DMS114 treated with DMSO at 0.1 percent for 48 hours (cell line): ENCODE measurements at regions not wholly inside any gene's neighbourhood (a gene's known extent, or its start where the extent isn't known, plus 50 kb on each side); places are given as distances from the start of the nearest gene placed in this dataset.
"Not testable (repeated sequence)": the region's sequence is repeated elsewhere in the genome, so short reads cannot be mapped to it uniquely, and the experiment has no call there.

ENCODE experiments used
- DNase-seq: peaks from one replicate; lab custom pipeline; 2025; ENCODE audit not compliant: unreplicated experiment; lab: John Stamatoyannopoulos, UW

DNA sequence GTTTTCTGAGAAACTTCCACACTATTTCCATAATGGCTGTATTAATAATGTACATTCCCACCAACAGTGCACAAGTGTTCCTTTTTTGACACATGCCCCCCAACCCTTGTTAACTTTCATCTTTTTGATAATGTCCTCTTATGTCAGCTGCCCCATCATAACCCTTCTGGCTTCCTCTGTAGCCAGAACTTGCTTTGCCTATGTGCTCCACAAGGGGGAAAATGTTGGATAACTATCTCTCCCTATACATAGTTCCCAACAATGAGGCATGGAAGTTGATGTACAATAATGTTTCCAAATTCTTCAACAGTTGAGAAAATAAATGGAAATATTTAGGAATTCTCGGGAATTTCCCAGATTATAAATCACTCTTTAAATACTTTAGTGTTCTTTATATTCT, 142.9 kb downstream of the ASB9 start:
- no peak for DNase-seq

DNA sequence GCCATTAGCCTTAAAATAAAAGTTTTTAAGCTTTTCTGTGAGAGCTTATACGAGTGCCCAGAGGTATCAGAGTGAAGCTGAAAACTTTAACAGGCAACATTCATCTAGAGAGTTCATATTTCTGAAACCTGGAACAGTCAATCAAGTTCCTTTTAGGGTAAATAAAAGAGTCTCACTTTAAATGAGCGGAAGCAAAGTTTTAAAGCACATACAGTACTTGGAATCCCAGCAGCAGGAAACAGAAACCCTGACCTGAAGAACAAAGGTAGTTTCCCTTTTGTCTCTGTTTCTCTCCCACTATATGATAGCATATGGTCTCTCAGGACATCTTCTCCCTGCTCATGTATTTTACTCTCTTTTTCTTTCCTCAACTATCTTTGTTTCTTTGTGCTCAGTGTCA, 153.0 kb downstream of the ASB9 start:
- DNase-seq, result no peak

DNA sequence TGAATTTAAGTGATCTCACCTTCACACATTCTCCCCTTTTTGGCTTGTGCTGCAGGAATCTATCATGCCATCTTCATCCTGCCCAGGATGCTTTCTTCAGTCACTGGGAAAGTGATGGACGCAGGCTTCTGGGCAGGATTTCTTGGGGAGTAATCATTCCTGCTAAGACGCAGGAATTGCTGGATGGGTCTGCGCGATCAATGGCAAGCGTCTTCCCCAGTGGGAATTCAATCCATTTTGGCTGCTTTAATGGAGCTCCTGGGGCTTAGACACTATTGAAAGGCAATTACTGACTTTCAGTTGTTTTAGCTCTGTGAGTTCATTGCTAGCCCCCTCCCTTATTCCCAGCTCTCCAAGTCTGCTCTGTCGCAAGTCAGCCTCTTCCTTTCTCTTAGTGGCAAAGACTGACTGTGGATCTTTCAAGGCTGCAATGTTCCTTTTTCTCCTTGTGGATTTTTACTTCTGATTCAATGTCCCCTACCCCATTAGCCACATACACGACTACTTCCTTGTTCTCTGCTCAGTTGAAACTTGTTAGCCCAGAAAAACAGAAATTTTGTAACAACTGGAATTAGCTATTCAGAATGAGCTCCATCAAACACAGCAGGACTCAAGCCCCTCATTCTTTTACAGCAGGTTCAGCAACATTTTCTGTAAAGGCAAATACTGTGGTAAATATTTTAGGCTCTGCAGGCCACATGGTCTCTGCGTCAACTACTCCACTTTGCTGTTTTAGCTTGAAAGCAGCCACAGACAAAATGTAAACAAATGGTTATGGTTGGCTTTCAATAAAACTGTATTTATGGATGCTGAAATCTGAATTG, 154.9 kb downstream of the ASB9 start:
- no peak for DNase-seq

DNA sequence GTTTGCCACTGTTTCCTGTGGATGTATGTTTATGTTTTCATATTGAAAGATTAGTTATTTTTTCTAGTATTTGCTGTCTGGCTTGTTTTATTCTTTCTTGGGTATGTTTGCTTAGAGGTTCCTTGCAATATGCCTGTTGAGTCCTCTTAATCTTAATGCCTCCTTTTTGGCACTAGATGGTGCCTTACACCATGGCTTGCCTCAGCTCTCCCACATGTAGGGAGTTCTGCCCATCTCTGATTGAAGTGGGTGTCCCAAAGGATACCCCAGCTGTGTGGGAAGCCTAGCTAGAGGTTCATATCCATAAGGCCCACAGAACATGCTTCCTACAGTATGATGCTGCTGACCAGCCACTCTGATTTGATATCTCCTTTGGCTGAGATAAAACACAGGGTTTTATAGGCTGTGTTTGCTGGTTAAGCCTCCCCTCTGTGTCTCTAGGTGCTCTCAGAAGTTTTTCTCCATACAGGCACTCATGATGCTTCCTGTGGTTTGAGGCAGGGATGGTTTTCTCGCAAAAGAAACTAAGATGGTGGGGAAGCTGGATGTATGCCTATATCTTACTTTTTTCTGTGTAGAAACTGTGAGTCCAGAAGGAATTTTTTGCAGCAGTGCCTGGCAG, 162.4 kb downstream of the ASB9 start:
- no peak for DNase-seq

DNA sequence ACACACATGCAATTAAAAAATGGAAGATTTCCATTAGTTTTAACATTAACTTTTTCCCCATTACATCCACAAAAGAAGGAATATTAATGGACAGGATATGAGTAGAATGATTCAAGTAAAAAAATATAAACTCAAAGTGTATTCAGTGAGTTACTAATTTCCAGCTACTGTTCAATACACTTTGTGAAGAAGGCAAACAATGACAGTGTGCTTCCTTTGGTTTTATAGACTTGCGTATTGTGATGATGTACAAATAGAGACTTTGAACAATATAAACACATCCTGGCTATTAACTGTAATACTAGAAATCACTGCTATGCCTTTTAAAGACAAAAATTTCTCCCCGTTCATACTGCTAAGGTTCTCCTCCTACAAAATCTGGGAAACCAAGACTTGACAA, 171.4 kb downstream of the ASB9 start:
- DNase-seq, result no peak

DNA sequence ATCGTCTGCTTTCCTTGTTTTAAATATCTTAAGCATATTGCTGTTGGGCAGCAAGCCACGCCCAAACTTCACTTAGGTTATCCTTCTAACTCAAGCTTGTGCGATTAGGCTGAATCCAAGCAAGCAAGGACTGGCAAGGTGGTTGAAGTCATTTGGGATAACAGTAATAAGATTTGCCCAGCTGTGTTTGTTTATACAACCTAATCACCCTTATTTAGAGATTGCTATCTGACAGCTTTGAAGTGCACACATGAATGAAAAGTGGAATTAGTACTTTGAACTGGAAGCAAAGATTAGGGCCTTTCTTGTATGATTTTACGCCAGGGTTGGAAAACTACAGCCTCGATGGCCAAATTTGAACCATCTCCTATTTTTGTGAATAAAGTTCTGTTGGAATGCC, 182.1 kb downstream of the ASB9 start:
- no peak for DNase-seq

DNA sequence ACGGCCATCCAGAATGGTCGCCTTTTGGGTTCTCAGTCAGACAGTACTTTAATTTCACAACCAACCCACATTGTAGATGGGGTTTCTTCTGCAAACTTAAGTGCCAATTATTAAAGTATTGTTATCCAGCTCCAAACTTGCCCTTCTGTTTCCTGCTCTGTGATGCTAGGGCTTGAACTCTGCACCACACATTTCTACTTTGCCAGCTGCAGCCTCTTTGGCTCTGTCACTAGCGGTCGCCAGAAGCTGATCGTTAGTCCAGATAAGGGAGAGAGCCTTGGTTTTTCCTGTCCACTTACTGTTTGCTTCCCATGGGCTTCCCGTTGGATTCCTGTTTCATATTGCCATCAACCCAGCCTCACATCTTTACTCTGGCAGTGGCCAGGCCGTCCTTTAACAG, 196.6 kb downstream of the ASB9 start:
- no peak for DNase-seq

DNA sequence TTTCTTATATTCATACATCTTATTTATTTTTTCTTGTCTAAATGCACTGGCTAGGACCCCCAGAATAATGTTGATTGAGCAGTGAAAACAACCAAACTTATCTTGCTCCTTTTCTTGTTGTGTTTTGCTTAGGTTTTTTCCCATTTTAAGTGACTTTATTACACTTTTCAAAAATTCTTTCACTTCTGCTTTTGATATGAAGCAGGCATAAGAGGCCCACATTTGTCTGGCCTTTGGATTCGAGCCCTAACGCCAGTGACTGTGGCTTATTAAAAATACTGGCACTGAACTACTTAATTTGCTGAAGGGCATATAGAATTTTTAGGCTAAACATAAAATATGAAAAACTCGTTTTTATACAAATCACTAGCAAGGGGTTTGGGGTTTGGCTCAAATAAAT, 197.0 kb downstream of the ASB9 start:
- DNase-seq, result no peak

DNA sequence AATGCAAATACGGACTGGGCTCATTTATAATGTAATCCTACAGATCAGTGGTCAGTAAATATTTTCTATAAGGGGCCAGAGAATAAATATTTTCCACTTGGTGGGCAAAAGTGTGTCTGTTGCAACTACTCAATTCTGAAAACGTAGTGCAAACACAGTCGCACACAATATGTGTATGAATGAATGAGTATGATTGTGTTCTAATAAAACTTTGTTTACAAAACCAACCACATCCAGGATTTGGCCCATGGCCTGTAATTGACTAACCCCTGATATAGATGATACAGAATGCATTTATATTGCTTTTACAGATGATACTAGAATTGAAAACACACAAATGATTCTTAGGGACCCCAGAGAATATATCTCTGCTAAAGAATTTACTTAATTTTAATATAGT, 197.6 kb downstream of the ASB9 start:
- no peak for DNase-seq

DNA sequence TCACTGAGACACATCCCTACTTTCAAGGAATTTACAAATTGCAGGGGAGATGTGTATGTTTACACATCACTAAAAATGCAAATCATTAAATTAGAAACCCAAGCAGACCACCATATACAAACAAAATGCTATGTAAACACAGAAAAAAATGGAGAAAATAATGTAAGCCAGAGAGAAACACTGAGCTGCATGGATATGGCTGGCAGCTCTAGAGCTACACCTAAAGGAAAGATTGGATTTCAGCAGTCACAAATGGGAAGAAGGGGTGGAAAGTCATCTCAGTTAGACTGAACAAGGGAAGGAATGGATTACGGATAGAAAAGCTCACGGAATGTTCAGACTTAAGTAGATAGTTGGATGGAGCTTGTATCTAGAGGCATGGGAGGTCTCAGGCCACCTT, 186.3 kb downstream of the MOSPD2 start:
- DNase-seq, result no peak

DNA sequence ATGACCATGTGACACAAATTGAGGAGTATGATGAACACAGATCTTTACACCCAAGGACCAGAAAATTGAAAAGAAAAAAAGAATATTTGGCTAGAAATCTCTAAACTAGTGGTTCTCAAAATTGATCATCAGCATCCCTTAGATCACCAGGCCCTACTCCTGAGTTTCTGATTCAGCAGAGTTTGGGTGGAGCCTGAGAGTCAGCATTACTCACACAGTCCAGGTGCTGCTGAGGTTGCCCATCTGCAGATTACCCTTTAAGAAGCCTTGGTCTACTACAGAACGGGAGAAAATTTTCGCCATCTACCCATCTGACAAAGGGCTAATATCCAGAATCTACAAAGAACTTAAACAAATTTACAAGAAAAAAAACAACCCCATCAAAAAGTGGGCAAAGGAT, 182.8 kb downstream of the MOSPD2 start:
- no peak for DNase-seq

DNA sequence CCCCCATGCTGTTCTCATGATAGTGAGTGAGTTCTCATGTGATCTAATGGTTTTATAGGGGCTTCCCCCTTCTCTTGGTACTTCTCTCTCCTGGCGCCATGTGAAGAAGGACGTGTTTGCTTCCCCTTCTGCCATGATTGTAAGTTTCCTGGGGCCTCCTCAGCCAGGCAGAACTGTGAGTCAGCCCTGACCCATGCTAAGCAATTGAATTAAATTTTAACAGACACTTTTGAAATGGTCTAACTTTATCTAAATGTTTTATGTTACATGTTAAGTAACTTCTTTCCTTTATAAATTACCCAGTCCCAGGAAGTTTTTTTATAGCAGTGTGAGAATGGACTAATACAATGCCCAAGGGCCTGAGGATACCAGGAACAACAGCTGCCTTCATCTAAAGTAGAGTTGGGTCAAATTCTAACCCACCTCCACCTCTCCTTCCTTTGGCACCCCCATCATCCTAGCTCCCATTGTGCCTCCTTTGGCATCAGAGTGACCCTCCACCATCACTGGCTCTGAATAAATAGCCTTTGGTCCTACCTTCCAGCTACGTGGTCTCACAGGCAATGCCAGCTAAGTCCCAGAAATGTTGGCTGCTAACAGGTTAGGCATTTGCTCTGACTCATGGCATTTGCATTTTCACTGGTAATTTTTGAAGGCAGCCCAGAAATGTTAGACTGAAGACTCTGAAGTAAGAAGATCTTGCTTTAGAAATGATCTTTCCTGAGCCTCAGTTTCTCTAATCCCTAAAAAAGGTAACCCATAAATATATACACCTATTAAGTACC, 182.1 kb downstream of the MOSPD2 start:
- DNase-seq, result no peak

DNA sequence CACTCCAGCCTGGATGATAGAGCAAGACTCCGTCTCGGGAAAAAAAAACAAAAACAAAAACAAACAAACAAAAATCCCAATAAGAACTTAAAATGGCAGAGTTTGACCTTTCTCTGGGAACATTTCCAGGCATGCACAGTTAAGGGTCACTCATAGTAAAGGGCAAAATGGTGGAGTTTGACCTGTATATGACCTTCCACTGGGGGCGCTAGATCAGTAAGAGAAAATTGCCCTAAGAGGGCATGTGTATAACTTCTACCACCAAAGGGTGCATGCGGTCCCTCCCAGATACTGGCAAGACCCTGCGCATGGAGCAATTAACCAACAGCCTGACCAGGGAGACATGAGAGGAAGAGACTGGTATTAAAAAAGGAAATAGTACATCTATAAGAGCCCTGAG, 177.2 kb downstream of the MOSPD2 start:
- no peak for DNase-seq

DNA sequence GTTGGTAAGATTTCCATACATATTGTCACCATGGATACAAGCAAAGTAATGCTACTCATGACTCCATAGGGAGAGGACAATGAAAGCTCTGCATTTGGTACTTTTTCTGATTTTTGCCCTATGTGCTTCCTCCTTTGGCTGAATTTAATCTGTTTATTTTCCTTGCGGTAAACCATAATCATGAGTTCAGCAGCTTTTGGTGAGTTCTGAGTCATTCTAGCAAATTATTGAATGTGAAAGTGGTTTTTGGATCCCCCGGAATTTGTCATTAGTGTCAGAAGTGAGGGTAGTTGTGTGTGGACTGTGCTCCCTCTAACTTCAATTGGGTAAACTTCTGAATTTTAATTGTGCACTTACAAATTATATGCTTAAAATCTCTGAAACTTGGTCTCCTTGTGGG, 170.3 kb downstream of the MOSPD2 start:
- no peak for DNase-seq

DNA sequence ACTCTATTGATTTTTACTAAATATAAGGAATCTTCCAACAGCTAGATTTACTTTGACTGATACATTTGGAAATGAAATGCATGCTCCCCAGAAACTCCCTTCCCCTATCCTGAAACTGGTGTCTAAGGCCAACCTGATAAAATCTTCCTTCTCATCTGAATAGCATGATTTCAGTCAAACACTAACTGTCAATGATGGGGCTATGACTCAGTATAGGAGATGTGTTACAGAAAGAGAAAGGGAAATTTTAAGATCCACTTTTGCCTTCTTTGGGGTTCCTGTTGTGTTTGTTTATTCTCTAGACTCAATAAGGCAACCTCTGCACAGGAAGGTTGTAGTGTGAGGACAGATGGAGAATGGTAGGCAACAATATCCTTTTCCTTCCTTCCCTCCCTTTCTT, 160.7 kb downstream of the MOSPD2 start:
- no peak for DNase-seq

DNA sequence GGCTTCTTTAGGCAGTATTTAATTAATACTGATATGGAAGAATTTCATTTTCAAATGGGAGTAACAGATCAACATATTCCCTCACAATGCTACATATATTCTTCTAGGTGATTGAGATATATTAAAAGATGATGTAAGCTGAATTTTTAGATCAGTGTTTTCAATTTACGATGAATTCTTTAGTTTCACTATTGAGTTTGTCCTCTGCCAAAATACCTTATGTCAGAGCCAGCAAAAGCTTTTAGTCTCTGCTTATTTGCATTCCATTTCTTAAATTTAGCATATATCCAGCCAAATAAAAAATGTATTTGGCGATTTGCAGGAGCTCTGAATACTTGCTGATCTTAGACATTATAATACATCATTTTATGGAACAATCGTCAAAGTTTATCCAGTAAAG, 144.3 kb downstream of the MOSPD2 start:
- no peak for DNase-seq

DNA sequence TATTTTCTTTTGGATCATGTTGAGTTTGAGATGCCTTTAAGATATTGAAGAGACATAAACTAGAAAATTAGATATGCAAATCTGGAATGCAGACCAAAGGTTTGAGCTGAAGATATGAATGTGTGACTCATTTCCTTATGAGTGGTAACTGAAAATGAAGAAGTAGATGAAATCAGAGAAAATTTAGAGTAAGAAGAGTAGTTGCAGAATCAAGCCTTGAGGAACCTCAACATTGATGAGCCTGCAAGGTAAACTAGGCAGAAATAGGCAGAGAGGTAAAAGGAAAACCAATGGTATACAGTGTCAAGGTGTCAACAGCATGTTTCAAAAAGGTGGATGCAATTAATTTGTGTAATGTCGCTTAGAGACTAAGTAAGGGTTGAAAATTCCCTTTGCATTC, 142.8 kb downstream of the MOSPD2 start:
- no peak for DNase-seq

DNA sequence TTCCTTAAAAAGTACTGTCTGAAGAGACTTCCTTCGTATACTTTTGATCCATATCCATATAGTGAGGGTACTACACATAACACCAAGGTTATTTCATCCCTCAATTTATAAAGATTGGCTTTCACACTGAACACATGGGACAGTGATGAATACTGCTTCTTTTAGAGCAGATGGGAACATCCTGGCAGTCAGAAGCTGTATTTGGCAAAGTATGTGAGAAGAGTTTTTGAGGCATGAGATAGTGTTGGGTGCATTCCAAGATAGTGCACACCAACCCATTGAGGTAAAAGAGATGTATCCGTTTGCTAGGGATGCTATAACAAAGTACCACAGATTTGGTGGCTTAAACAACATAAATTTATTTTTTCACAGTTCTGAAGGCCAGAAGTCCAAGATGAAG, 141.1 kb downstream of the MOSPD2 start:
- DNase-seq, result no peak

DNA sequence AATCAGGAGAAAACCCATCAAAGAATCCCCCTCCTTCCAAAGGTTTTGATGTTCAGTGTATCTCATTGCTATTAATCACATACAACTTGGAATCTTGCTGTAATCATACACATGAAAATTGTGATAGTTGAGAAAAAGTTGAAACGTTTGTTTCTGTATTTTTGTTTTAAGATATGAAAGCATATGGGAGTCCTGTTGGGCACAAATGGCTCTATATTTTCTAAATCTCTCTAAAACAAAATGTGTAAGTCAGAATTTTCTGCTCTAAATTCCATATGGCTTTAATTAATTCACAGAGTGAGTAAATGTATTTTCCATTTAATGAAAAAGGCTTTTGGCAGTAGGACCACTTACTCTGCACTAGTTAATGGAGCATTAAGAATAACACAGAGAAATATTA, 140.2 kb downstream of the MOSPD2 start:
- no peak for DNase-seq

DNA sequence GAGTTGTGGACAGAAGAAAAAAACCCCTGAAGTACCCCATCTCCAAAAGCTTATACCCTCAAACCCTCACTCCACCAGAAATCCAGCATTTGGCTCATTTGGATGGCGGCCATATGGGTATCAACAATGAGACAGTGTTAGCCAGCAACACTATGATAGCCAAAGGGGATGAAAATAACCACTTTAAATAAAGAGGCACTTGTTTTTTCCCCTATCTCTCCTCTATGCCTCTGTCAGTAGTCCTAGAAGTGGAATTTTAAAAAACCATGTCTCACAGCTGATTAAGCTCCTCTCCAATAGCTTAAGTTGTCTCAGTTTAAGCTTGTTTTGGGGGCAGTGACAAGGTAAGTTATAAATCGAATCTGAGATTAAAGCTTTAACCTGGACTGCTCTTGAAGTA, 124.0 kb downstream of the MOSPD2 start:
- DNase-seq, result no peak

DNA sequence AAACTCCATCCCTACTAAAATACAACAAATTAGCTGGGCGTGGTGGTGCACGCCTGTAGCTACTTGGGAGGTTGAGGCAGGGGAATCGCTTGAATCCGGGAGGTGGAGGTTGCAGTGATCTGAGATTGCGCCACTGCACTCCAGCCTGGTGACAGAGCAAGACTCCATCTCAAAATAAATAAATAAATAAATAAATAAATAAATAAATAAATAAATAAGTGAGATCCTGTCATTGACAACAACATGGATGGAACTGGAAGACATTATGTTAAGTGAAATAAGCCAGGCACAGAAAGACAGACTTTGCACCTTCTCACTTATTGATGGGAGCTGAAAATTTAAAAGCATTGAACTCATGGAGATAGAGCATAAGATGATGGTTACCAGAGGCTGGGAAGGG, 111.2 kb downstream of the MOSPD2 start:
- DNase-seq, result not testable (repeated sequence)
